GM18951 (cell line): ENCODE measurements at regions not wholly inside any gene's neighbourhood (a gene's known extent, or its start where the extent isn't known, plus 50 kb on each side); places are given as distances from the start of the nearest gene placed in this dataset.

ENCODE experiments used
- POLR2A ChIP-seq: IDR thresholded peaks from 4 replicates; pipeline ENCODE4 v1.6.1; 2011; ENCODE audit warnings: mild to moderate bottlenecking; ENCODE audit not compliant: insufficient read length, insufficient read depth; ENCODE audit errors: extremely low read depth
- in situ Hi-C: fragments of 300-500 bp; cut with MboI; formaldehyde crosslinking; loops from one replicate; pipeline ENCODE4 v1.12.0; 2022; ENCODE audit warnings: low sequenced_read_pairs, mixed read lengths, inconsistent platforms; ENCODE audit not compliant: unreplicated experiment

- no peak for TF ChIP-seq POLR2A
- in situ Hi-C loops: no loop called here
Observed at GRCh38 chr3:36305929-36306520, 74.3 kb upstream of the STAC start.

GRCh38 chr3:36309092-36309491 is 71.2 kb upstream of the STAC start:
- no peak for TF ChIP-seq POLR2A
- in situ Hi-C loops: no loop called here

GRCh38 chr3:36312351-36312750 is 68.0 kb upstream of the STAC start:
- in situ Hi-C loops: no loop called here
- no peak for TF ChIP-seq POLR2A

GRCh38 chr3:36317915-36318314 is 62.4 kb upstream of the STAC start:
- TF ChIP-seq POLR2A: no peak
- in situ Hi-C loops: no loop called here

GRCh38 chr3:36318621-36319200 is 61.6 kb upstream of the STAC start:
- TF ChIP-seq POLR2A: no peak
- in situ Hi-C loops: no loop called here

- TF ChIP-seq POLR2A: no peak
- in situ Hi-C loops: no loop called here
Observed at GRCh38 chr3:36319680-36320079, 60.6 kb upstream of the STAC start.
